ENCODE measurements at regions not wholly inside any gene's neighbourhood (a gene's known extent, or its start where the extent isn't known, plus 50 kb on each side); places are given as distances from the start of the nearest gene placed in this dataset.

- TF ChIP-seq CTCF (IDR thresholded peaks at IDR 0.05), result no peak
- no peak for TF ChIP-seq POLR2A (IDR thresholded peaks at IDR 0.05)
These were observed 70.5 kb upstream of the NT5C1B start for GRCh38 chr2:18659915-18660314.

Measured in ovary (tissue), 3 donors.